Panc1 (cell line): ENCODE measurements at regions not wholly inside any gene's neighbourhood (a gene's known extent, or its start where the extent isn't known, plus 50 kb on each side); places are given as distances from the start of the nearest gene placed in this dataset.

Source experiments
- ATAC-seq: fragments of 200-7000 bp; cut with Tn5 transposase; 2 replicates; pipeline ENCODE4 v1.9.1; 2020; ENCODE audit warnings: mild to moderate bottlenecking, moderate library complexity
- BruUV-seq: library from RNA; stranded (reverse); fragments of 400-500 nt; replicated peaks from 2 replicates; lab custom pipeline; 2021; lab: Mats Ljungman, UMichigan
- CTCF ChIA-PET: fragments of 300-600 bp; sonication (Branson Sonifier 250); formaldehyde crosslinking; loops from one replicate; lab custom pipeline; 2022; ENCODE audit warnings: antibody characterized with exemption; lab: Charles Lee
- POLR2A ChIA-PET: fragments of 300-600 bp; sonication (Branson Sonifier 250); formaldehyde crosslinking; loops from one replicate; lab custom pipeline; 2022; ENCODE audit warnings: antibody characterized with exemption; lab: Charles Lee
- DNase-seq: peaks from one replicate; pipeline ENCODE4 v3.0.0-alpha.2; 2010; ENCODE audit warnings: low read depth, low spot score
- H3K27ac ChIP-seq: 2 replicates; pipeline ENCODE4 v1.5.1; 2011; ENCODE audit warnings: mild to moderate bottlenecking, low read length, inconsistent platforms
- H3K27me3 ChIP-seq: fragments of 200-500 bp; sonication (Bioruptor generic); 2 replicates; pipeline ENCODE4 v1.6.0; 2014; ENCODE audit warnings: low read length, inconsistent platforms; ENCODE audit not compliant: control insufficient read depth, insufficient read depth
- H3K36me3 ChIP-seq: fragments of 200-500 bp; sonication (Bioruptor generic); 2 replicates; pipeline ENCODE4 v1.5.1; 2014; ENCODE audit warnings: inconsistent platforms, mild to moderate bottlenecking, low read length, moderate library complexity; ENCODE audit not compliant: control insufficient read depth, insufficient read depth
- H3K4me1 ChIP-seq: 2 replicates; pipeline ENCODE4 v1.5.1; 2011; ENCODE audit warnings: inconsistent platforms, mild to moderate bottlenecking, low read length, moderate library complexity; ENCODE audit not compliant: control insufficient read depth, insufficient read depth
- H3K4me3 ChIP-seq, 2 experiments: 2 replicates each; pipeline ENCODE4 v1.5.1; 2011 to 2012; ENCODE audit warnings: low read depth in 2 of 2, low read length in 2 of 2, mild to moderate bottlenecking in 2 of 2, inconsistent platforms in 1 of 2, moderate library complexity in 1 of 2
- H3K9me3 ChIP-seq: fragments of 200-500 bp; sonication (Bioruptor generic); 2 replicates; pipeline ENCODE4 v1.5.1; 2014; ENCODE audit warnings: low read depth, mild to moderate bottlenecking, inconsistent platforms, low read length, moderate library complexity; ENCODE audit not compliant: control insufficient read depth, insufficient read depth
- CTCF ChIP-seq: fragments of 450-650 bp; IDR thresholded peaks from 2 replicates; pipeline ENCODE4 v1.5.1; 2017; ENCODE audit warnings: mild to moderate bottlenecking
- POLR2AphosphoS5 ChIP-seq: IDR thresholded peaks from 2 replicates; pipeline ENCODE4 v1.6.1; 2012; ENCODE audit warnings: mild to moderate bottlenecking, low read depth, low read length, moderate library complexity
- REST ChIP-seq, 2 experiments: IDR thresholded peaks; 2 replicates each; pipeline ENCODE4 v1.6.1; 2011 to 2012; ENCODE audit warnings: low read depth in 2 of 2, control low read depth in 1 of 2, low read length in 1 of 2, mild to moderate bottlenecking in 1 of 2, moderate library complexity in 1 of 2; ENCODE audit not compliant: insufficient read depth in 1 of 2
- SIN3A ChIP-seq: IDR thresholded peaks from 2 replicates; pipeline ENCODE4 v1.6.1; 2012; ENCODE audit warnings: low read depth, mild to moderate bottlenecking, low read length, moderate library complexity, borderline replicate concordance; ENCODE audit not compliant: insufficient read depth
- TCF7L2 ChIP-seq: IDR thresholded peaks from 2 replicates; pipeline ENCODE4 v1.6.1; 2011; ENCODE audit warnings: mild to moderate bottlenecking, low read depth, low read length, inconsistent platforms
- in situ Hi-C: cut with HindIII; loops from 2 replicates; pipeline ENCODE4 v1.10.0; 2016; ENCODE audit warnings: low sequenced_read_pairs, low pct_unique_long_range_greater_than_20kb
- intact Hi-C: fragments of 100-400 bp; cut with micrococcal nuclease; formaldehyde crosslinking; loops from one replicate; pipeline ENCODE4 v1.10.0; 2022; ENCODE audit not compliant: unreplicated experiment

GRCh38 chr4:16353165-16353564 lies 126.9 kb upstream of the TAPT1 start:
- H3K27ac ChIP-seq = no peak overlapping the region
- no peaks in the 10 kb centered on the region; the same call in 1 of the 2 replicates for H3K36me3 ChIP-seq
- DNase-seq (no peak), ATAC-seq (no peak)
- H3K4me3 ChIP-seq = no peak overlapping the region
- no TSS peak for BruUV-seq
- in situ Hi-C loops (no loop called here), intact Hi-C loops (no loop called here)
- H3K9me3 ChIP-seq = no peaks in the 10 kb centered on the region
- no peaks in the 10 kb centered on the region for H3K4me1 ChIP-seq
- H3K27me3 ChIP-seq = no peaks in the 10 kb centered on the region
- ChIA-PET CTCF (no interaction called here), POLR2A (no interaction called here)
- TF ChIP-seq SIN3A = no peak
- no peak for TF ChIP-seq CTCF
- no peak for TF ChIP-seq TCF7L2
- TF ChIP-seq REST (IDR thresholded peaks at IDR 0.05; ENCODE audit: insufficient read depth in 1 of 2, low read depth in 2 of 2, low read length in 1 of 2) = no peak
- TF ChIP-seq POLR2AphosphoS5 = no peak

GRCh38 chr4:16351161-16351560 lies 124.9 kb upstream of the TAPT1 start:
- DNase-seq (no peak), ATAC-seq (no peak)
- in situ Hi-C loops (no loop called here), intact Hi-C loops (no loop called here)
- Histone ChIP-seq H3K4me1 (no peaks in the 10 kb centered on the region), H3K27me3 (no peaks in the 10 kb centered on the region), H3K9me3 (no peaks in the 10 kb centered on the region), H3K27ac (no peak overlapping the region), H3K36me3 (no peaks in the 10 kb centered on the region; the same call in 1 of the 2 replicates), H3K4me3 (no peak overlapping the region)
- POLR2A ChIA-PET = no interaction called here
- CTCF ChIA-PET = no interaction called here
- TF ChIP-seq TCF7L2 = no peak
- TF ChIP-seq REST (IDR thresholded peaks at IDR 0.05; ENCODE audit: insufficient read depth in 1 of 2, low read depth in 2 of 2, low read length in 1 of 2) = no peak
- TF ChIP-seq CTCF = no peak
- TF ChIP-seq SIN3A = no peak
- TF ChIP-seq POLR2AphosphoS5 = no peak
- no TSS peak for BruUV-seq
